Esophagus muscularis mucosa (tissue), 4 donors: ENCODE measurements at regions not wholly inside any gene's neighbourhood (a gene's known extent, or its start where the extent isn't known, plus 50 kb on each side); places are given as distances from the start of the nearest gene placed in this dataset.

Experiments used
- DNase-seq: peaks from one replicate; pipeline ENCODE4 v3.0.0-alpha.2; 2017; ENCODE audit errors: extremely low spot score
- H3K27ac ChIP-seq, 4 donors: fragments of 200-600 bp; sonication (generic); replicated peaks in 1 of 4; 1 replicate in 3 of 4; 2 replicates in 1 of 4; pipeline ENCODE4 v1.5.1; 2016 to 2019; ENCODE audit warnings: mild to moderate bottlenecking in 1 of 4
- H3K27me3 ChIP-seq, 4 donors: fragments of 200-600 bp; sonication (generic); one replicate each; pipeline versions ENCODE4 v1.5.1 to v1.6.0; 2016 to 2019
- H3K36me3 ChIP-seq, 4 donors: fragments of 200-600 bp; sonication (generic); one replicate each; pipeline ENCODE4 v1.5.1; 2016 to 2019
- H3K4me1 ChIP-seq, 4 donors: fragments of 200-600 bp; sonication (generic); one replicate each; pipeline ENCODE4 v1.5.1; 2016 to 2019
- H3K4me3 ChIP-seq, 4 donors: fragments of 200-600 bp; sonication (generic); 1 replicate in 2 of 4; 2 replicates in 2 of 4; pipeline ENCODE4 v1.5.1; 2016 to 2019; ENCODE audit warnings: mild to moderate bottlenecking in 4 of 4, moderate library complexity in 1 of 4
- H3K9me3 ChIP-seq, 4 donors: fragments of 200-600 bp; sonication (generic); 1 replicate in 3 of 4; 2 replicates in 1 of 4; pipeline ENCODE4 v1.5.1; 2016 to 2019
- CTCF ChIP-seq, 3 experiments: fragments of 200-600 bp in 2 of 3; fragments of 450-650 bp in 1 of 3; sonication (generic) in 2 of 3; IDR thresholded peaks; one replicate each; pipeline ENCODE4 v1.5.1; 2017 to 2019; ENCODE audit warnings: antibody characterized with exemption in 3 of 3, mild to moderate bottlenecking in 2 of 3, moderate library complexity in 1 of 3
- EP300 ChIP-seq: sonication (generic); formaldehyde crosslinking; IDR thresholded peaks from one replicate; pipeline ENCODE4 v1.6.1; 2017; ENCODE audit warnings: antibody characterized with exemption
- POLR2A ChIP-seq: fragments of 450-650 bp; IDR thresholded peaks from one replicate; pipeline ENCODE4 v1.6.1; 2017; ENCODE audit warnings: antibody characterized with exemption, moderate library complexity, mild to moderate bottlenecking, low read depth
- POLR2AphosphoS5 ChIP-seq, 2 donors: sonication (generic); formaldehyde crosslinking; IDR thresholded peaks; one replicate each; pipeline ENCODE4 v1.6.1; 2017; ENCODE audit warnings: antibody characterized with exemption in 2 of 2
- WGBS: methylation state at CpG from one replicate; pipeline ENCODE4 v1.1.5; 2018; 5-methylcytosine and 5-hydroxymethylcytosine counted together
- intact Hi-C: fragments of 100-400 bp; cut with DNase I; formaldehyde crosslinking; loops from one replicate; pipeline ENCODE4 v1.15.1; 2023

- H3K36me3 ChIP-seq = no peaks in the 10 kb centered on the region
- H3K4me3 ChIP-seq = no peak overlapping the region
- intact Hi-C loops = loop anchor here (5.0 kb wide), 1 partner anchor 331 kb away; no protein-coding TSS in a partner anchor
- H3K27me3 ChIP-seq = no peaks in the 10 kb centered on the region
- no peaks in the 10 kb centered on the region for H3K9me3 ChIP-seq
- H3K27ac ChIP-seq = no peak overlapping the region
- no peak for TF ChIP-seq POLR2A
- no peak for TF ChIP-seq POLR2AphosphoS5 (IDR thresholded peaks at IDR 0.05)
- TF ChIP-seq EP300 = no peak
- no peak for TF ChIP-seq CTCF (IDR thresholded peaks at IDR 0.05)
- DNase-seq = no peak
- WGBS = 85% methylated on average over 5 of the region's 5 CpGs
- peaks cover 5 to 7% (median 6%) of the 10 kb centered on the region in 4 donors for H3K4me1 ChIP-seq
Measured at GRCh38 chr14:31921721-31922120, 155.4 kb upstream of the ARHGAP5 start.

GRCh38 chr14:31926123-31926522 lies 151.0 kb upstream of the ARHGAP5 start:
- peak overlapping the region; percentile 72 to 80 (median 76) for H3K27ac ChIP-seq
- 43% methylated on average over 1 of the region's 1 CpG for WGBS

GRCh38 chr14:31926652-31927347 lies 150.3 kb upstream of the ARHGAP5 start:
- intact Hi-C loops = no loop called here
- TF ChIP-seq POLR2A (no peak), EP300 (no peak)

More at GRCh38 chr14:31926123-31926522, 151.0 kb upstream of the ARHGAP5 start:
- no peak overlapping the region for H3K4me3 ChIP-seq
- H3K9me3 ChIP-seq = no peaks in the 10 kb centered on the region
- no peaks in the 10 kb centered on the region for H3K27me3 ChIP-seq
- TF ChIP-seq EP300 = no peak
- TF ChIP-seq CTCF (IDR thresholded peaks at IDR 0.05) = peak in 2 of 3 experiments; percentile 37 to 45
- peaks cover 29 to 38% (median 35%) of the 10 kb centered on the region in 4 donors for H3K4me1 ChIP-seq
- intact Hi-C loops = no loop called here
- no peaks in the 10 kb centered on the region for H3K36me3 ChIP-seq
- DNase-seq = no peak

GRCh38 chr14:31927348-31927832 lies 149.7 kb upstream of the ARHGAP5 start:
- no peak for DNase-seq
- Histone ChIP-seq H3K4me3 (no peak overlapping the region), H3K4me1 (peaks cover 29 to 38% (median 35%) of the 10 kb centered on the region in 4 donors), H3K9me3 (no peaks in the 10 kb centered on the region), H3K27me3 (no peaks in the 10 kb centered on the region), H3K27ac (peak overlapping the region; percentile 72 to 80 (median 76)), H3K36me3 (no peaks in the 10 kb centered on the region)
- TF ChIP-seq POLR2AphosphoS5 (IDR thresholded peaks at IDR 0.05) = peak; percentile 25 to 37
- TF ChIP-seq CTCF (IDR thresholded peaks at IDR 0.05) = no peak
- intact Hi-C loops = no loop called here
- WGBS = 22% methylated on average over 6 of the region's 6 CpGs

More at GRCh38 chr14:31926652-31927347, 150.3 kb upstream of the ARHGAP5 start:
- Histone ChIP-seq H3K4me3 (no peak overlapping the region), H3K27me3 (no peaks in the 10 kb centered on the region), H3K36me3 (no peaks in the 10 kb centered on the region), H3K27ac (peak overlapping the region; percentile 72 to 80 (median 76)), H3K9me3 (no peaks in the 10 kb centered on the region), H3K4me1 (peaks cover 29 to 38% (median 35%) of the 10 kb centered on the region in 4 donors)
- DNase-seq = no peak
- 37% methylated on average over 6 of the region's 6 CpGs for WGBS

GRCh38 chr14:31930070-31930469 lies 147.0 kb upstream of the ARHGAP5 start:
- Histone ChIP-seq H3K36me3 (no peaks in the 10 kb centered on the region), H3K27ac (no peak overlapping the region), H3K27me3 (no peaks in the 10 kb centered on the region), H3K4me3 (no peak overlapping the region), H3K9me3 (no peaks in the 10 kb centered on the region), H3K4me1 (peaks cover 35 to 43% (median 39%) of the 10 kb centered on the region in 4 donors)
- intact Hi-C loops = loop anchor here (10.0 kb wide), 1 partner anchor 145 kb away; the partner anchor contains the start of gene ARHGAP5
- TF ChIP-seq CTCF (IDR thresholded peaks at IDR 0.05) (no peak), POLR2AphosphoS5 (IDR thresholded peaks at IDR 0.05) (no peak), EP300 (no peak), POLR2A (no peak)
- DNase-seq = no peak
- 100% methylated on average over 1 of the region's 1 CpG for WGBS
